GM19035 (cell line): ENCODE measurements at regions not wholly inside any gene's neighbourhood (a gene's known extent, or its start where the extent isn't known, plus 50 kb on each side); places are given as distances from the start of the nearest gene placed in this dataset.

Source experiments
- ATAC-seq: cut with Tn5 transposase; IDR thresholded peaks from one replicate; pipeline ENCODE4 v1.9.1; 2021; ENCODE audit not compliant: unreplicated experiment

GRCh38 chr6:44659726-44660125 lies 272.2 kb downstream of the CDC5L start:
- ATAC-seq: no peak

- no peak for ATAC-seq
Measured at GRCh38 chr6:44660561-44661220, 273.2 kb downstream of the CDC5L start.

- no peak for ATAC-seq
Measured at GRCh38 chr6:44661221-44662008, 273.9 kb downstream of the CDC5L start.

- no peak for ATAC-seq
Measured at GRCh38 chr6:44662461-44663121, 275.1 kb downstream of the CDC5L start.

GRCh38 chr6:44663860-44664634 lies 276.5 kb downstream of the CDC5L start:
- ATAC-seq: no peak

- ATAC-seq: no peak
Measured at GRCh38 chr6:44664716-44665115, 277.2 kb downstream of the CDC5L start.

- no peak for ATAC-seq
Measured at GRCh38 chr6:44665143-44665542, 277.6 kb downstream of the CDC5L start.

- no peak for ATAC-seq
Measured at GRCh38 chr6:44665683-44666082, 278.2 kb downstream of the CDC5L start.

GRCh38 chr6:44666324-44666723 lies 278.8 kb downstream of the CDC5L start:
- no peak for ATAC-seq

- ATAC-seq: no peak
Measured at GRCh38 chr6:44667226-44667625, 279.7 kb downstream of the CDC5L start.

- ATAC-seq: peak; percentile 67
Measured at GRCh38 chr6:44667668-44668390, 280.3 kb downstream of the CDC5L start.

GRCh38 chr6:44668391-44668930 lies 281.0 kb downstream of the CDC5L start:
- ATAC-seq: no peak

GRCh38 chr6:44668976-44669934 lies 281.7 kb downstream of the CDC5L start:
- no peak for ATAC-seq

- no peak for ATAC-seq
Measured at GRCh38 chr6:44670146-44670545, 282.6 kb downstream of the CDC5L start.

- no peak for ATAC-seq
Measured at GRCh38 chr6:44671333-44671732, 283.8 kb downstream of the CDC5L start.

- no peak for ATAC-seq
Measured at GRCh38 chr6:44672086-44672485, 284.6 kb downstream of the CDC5L start.

GRCh38 chr6:44672841-44673240 lies 285.3 kb downstream of the CDC5L start:
- no peak for ATAC-seq

GRCh38 chr6:44674226-44675155 lies 287.0 kb downstream of the CDC5L start:
- no peak for ATAC-seq
